H1 (cell line): ENCODE measurements at regions not wholly inside any gene's neighbourhood (a gene's known extent, or its start where the extent isn't known, plus 50 kb on each side); places are given as distances from the start of the nearest gene placed in this dataset.

Experiments
- CEBPB ChIP-seq: IDR thresholded peaks from 2 replicates; pipeline ENCODE4 v1.6.1; 2012; ENCODE audit warnings: low read depth, low read length
- CTCF ChIP-seq, 3 experiments: IDR thresholded peaks; 1 replicate in 2 of 3; 2 replicates in 1 of 3; pipeline versions ENCODE4 v1.5.1 to v1.6.1; 2011; ENCODE audit warnings: low read length in 3 of 3, mild to moderate bottlenecking in 3 of 3, inconsistent platforms in 2 of 3, low read depth in 1 of 3, moderate library complexity in 1 of 3; ENCODE audit not compliant: insufficient read depth in 1 of 3; ENCODE audit errors: control extremely low read depth in 1 of 3
- EGR1 ChIP-seq: IDR thresholded peaks from 2 replicates; pipeline ENCODE4 v1.6.1; 2011; ENCODE audit warnings: low read depth, low read length, borderline replicate concordance
- RFX5 ChIP-seq: IDR thresholded peaks from 2 replicates; pipeline ENCODE4 v1.6.1; 2011; ENCODE audit warnings: low read depth, low read length, improper control_type of control experiment, borderline replicate concordance

DNA sequence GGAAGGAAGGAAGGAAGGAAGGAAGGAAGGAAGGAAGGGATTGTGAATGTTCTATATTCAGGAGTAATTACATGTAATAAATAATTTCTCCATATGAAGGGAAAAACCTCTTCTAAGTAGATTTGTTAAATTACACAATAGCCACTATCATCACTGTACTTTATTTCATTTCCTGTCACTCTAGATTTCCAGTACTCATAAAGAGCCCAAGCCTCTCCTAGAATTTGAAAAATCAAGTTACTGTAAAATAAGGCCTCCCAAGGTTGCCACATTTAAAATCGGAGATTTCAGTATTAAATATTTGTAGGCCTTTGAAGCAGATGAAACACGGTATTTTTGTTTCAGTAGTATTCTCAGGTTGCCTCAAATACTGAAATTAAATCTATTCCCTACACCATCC is 499.0 kb downstream of the CDH10 start:
- TF ChIP-seq CTCF (IDR thresholded peaks at IDR 0.05; ENCODE audit: control extremely low read depth in 1 of 3, insufficient read depth in 1 of 3, low read depth in 1 of 3, low read length in 3 of 3) (no peak), EGR1 (no peak), CEBPB (no peak), RFX5 (no peak)
